HEK293 (cell line): ENCODE measurements at regions not wholly inside any gene's neighbourhood (a gene's known extent, or its start where the extent isn't known, plus 50 kb on each side); places are given as distances from the start of the nearest gene placed in this dataset.

Source experiments
- CTCF ChIA-PET: fragments of 350-600 bp; formaldehyde crosslinking; extraction: SDS; loops from one replicate; lab custom pipeline; 2021; ENCODE audit warnings: antibody characterized with exemption; lab: Yijun Ruan, JAX
- POLR2A ChIA-PET: fragments of 300-600 bp; formaldehyde crosslinking; extraction: SDS; loops from one replicate; lab custom pipeline; 2020; ENCODE audit warnings: antibody characterized with exemption, inconsistent platforms; lab: Yijun Ruan, JAX
- H3K27ac ChIP-seq: fragments of 200-500 bp; sonication (Bioruptor generic); 2 replicates; pipeline ENCODE4 v1.5.1; 2014; ENCODE audit warnings: low read depth, low read length, control low read depth, inconsistent platforms; ENCODE audit errors: extremely low read depth
- H3K36me3 ChIP-seq, 2 experiments: fragments of 200-500 bp in 1 of 2; sonication (Bioruptor generic) in 1 of 2; 1 replicate in 1 of 2; 2 replicates in 1 of 2; pipeline ENCODE4 v1.5.1; 2014 to 2017; ENCODE audit warnings: inconsistent platforms in 2 of 2, low read length in 2 of 2; ENCODE audit not compliant: control insufficient read depth in 2 of 2, insufficient read depth in 1 of 2
- H3K4me1 ChIP-seq: fragments of 200-500 bp; sonication (Bioruptor generic); 2 replicates; pipeline ENCODE4 v1.5.1; 2014; ENCODE audit warnings: mild to moderate bottlenecking, low read length, inconsistent platforms; ENCODE audit not compliant: control insufficient read depth, insufficient read depth
- H3K4me3 ChIP-seq: 2 replicates; pipeline ENCODE4 v1.5.1; 2011; ENCODE audit warnings: low read depth, mild to moderate bottlenecking, control low read depth, low read length, moderate library complexity
- H3K9me3 ChIP-seq: fragments of 200-500 bp; sonication (Bioruptor generic); 2 replicates; pipeline ENCODE4 v1.5.1; 2014; ENCODE audit warnings: low read depth, low read length, inconsistent platforms; ENCODE audit not compliant: control insufficient read depth, insufficient read depth
- HOXA7 ChIP-seq: sonication (generic); formaldehyde crosslinking; IDR thresholded peaks from 2 replicates; pipeline ENCODE4 v1.8.1; 2022; ENCODE audit warnings: missing genetic modification reagents, borderline replicate concordance
- MZF1 ChIP-seq: fragments of 450-650 bp; formaldehyde crosslinking; IDR thresholded peaks from 2 replicates; pipeline ENCODE4 v1.5.1; 2017; ENCODE audit warnings: missing biosample characterization, missing genetic modification characterization, borderline replicate concordance
- PRDM4 ChIP-seq: fragments of 450-650 bp; formaldehyde crosslinking; IDR thresholded peaks from 2 replicates; pipeline ENCODE4 v1.5.1; 2017; ENCODE audit warnings: missing biosample characterization, missing genetic modification characterization
- SETDB1 ChIP-seq: IDR thresholded peaks from one replicate; pipeline ENCODE4 v1.6.1; 2017; ENCODE audit warnings: mild to moderate bottlenecking, low read length, moderate library complexity, mixed read lengths; ENCODE audit not compliant: insufficient read length
- YY1 ChIP-seq: fragments of 450-650 bp; formaldehyde crosslinking; IDR thresholded peaks from 2 replicates; pipeline ENCODE4 v1.5.1; 2018; ENCODE audit warnings: missing biosample characterization, missing genetic modification characterization
- ZFP37 ChIP-seq: fragments of 450-650 bp; formaldehyde crosslinking; IDR thresholded peaks from 2 replicates; pipeline ENCODE4 v1.5.1; 2016; ENCODE audit warnings: missing biosample characterization, missing genetic modification characterization
- ZNF112 ChIP-seq: fragments of 450-650 bp; formaldehyde crosslinking; IDR thresholded peaks from 2 replicates; pipeline ENCODE4 v1.5.0; 2017; ENCODE audit warnings: missing biosample characterization, missing genetic modification characterization
- ZNF133 ChIP-seq: fragments of 450-650 bp; formaldehyde crosslinking; IDR thresholded peaks from 2 replicates; pipeline ENCODE4 v1.5.1; 2016; ENCODE audit warnings: missing biosample characterization, missing genetic modification characterization
- ZNF2 ChIP-seq: fragments of 450-650 bp; formaldehyde crosslinking; IDR thresholded peaks from 2 replicates; pipeline ENCODE4 v1.5.1; 2016; ENCODE audit warnings: missing biosample characterization, missing genetic modification characterization
- ZNF391 ChIP-seq: fragments of 450-650 bp; formaldehyde crosslinking; IDR thresholded peaks from 2 replicates; pipeline ENCODE4 v1.5.1; 2016; ENCODE audit warnings: low read depth, missing biosample characterization, missing genetic modification characterization, borderline replicate concordance
- ZNF555 ChIP-seq: fragments of 450-650 bp; formaldehyde crosslinking; conservative IDR thresholded peaks from 2 replicates; pipeline ENCODE4 v1.5.1; 2017; ENCODE audit warnings: missing biosample characterization, mild to moderate bottlenecking, missing genetic modification characterization, inconsistent platforms
- ZNF585B ChIP-seq: fragments of 450-650 bp; formaldehyde crosslinking; IDR thresholded peaks from 2 replicates; pipeline ENCODE4 v1.5.1; 2016; ENCODE audit warnings: missing biosample characterization, missing genetic modification characterization
- ZNF792 ChIP-seq: fragments of 450-650 bp; formaldehyde crosslinking; IDR thresholded peaks from 2 replicates; pipeline ENCODE4 v1.5.1; 2016; ENCODE audit warnings: missing biosample characterization, missing genetic modification characterization
- ZNF837 ChIP-seq: fragments of 450-650 bp; formaldehyde crosslinking; IDR thresholded peaks from 2 replicates; pipeline ENCODE4 v1.5.1; 2016; ENCODE audit warnings: missing biosample characterization, missing genetic modification characterization
- ZSCAN16 ChIP-seq: fragments of 450-650 bp; formaldehyde crosslinking; IDR thresholded peaks from 2 replicates; pipeline ENCODE4 v1.5.1; 2016; ENCODE audit warnings: missing biosample characterization, missing genetic modification characterization
- TF ChIP-seq, protein P1 (sequence below): fragments of 450-650 bp; formaldehyde crosslinking; IDR thresholded peaks from 2 replicates; pipeline ENCODE4 v1.5.1; 2016; ENCODE audit warnings: missing biosample characterization, missing genetic modification characterization
- TF ChIP-seq, protein P2 (sequence below): fragments of 450-650 bp; formaldehyde crosslinking; IDR thresholded peaks from 2 replicates; pipeline ENCODE4 v1.5.1; 2016; ENCODE audit warnings: missing biosample characterization, missing genetic modification characterization, borderline replicate concordance
- TF ChIP-seq, protein P3 (sequence below): fragments of 450-650 bp; formaldehyde crosslinking; IDR thresholded peaks from 2 replicates; pipeline ENCODE4; 2016; ENCODE audit warnings: missing biosample characterization, missing genetic modification characterization
- TF ChIP-seq, protein P4 (sequence below): IDR thresholded peaks from 2 replicates; pipeline ENCODE4 v1.6.1; 2011; ENCODE audit warnings: mild to moderate bottlenecking, low read depth, low read length, borderline replicate concordance

GRCh38 chr18:59758837-59759236 is 61.6 kb upstream of the CCBE1 start (continued):
- TF ChIP-seq ZNF133, result no peak
- TF ChIP-seq YY1, result no peak
- TF ChIP-seq, all 188 proteins: peak for 0

DNA sequence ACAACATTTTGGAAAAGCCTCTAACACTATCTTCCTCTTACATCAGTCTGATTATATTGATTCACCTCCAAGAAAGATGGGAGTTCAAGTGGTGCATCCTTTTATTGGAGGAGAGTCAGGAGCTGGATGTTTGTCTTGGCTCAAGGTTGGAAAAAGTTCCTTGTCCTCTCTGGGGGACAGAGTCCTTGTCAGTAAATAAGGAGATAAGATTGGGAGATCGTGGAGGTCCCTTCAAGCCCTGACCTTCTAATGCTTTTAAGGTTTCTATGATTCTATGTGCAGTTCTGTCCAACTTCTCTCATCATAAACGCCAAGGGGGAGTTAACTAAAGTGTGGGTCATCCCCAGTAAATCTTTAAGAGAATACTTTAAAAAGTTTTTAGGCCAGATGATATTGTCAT is 60.9 kb upstream of the CCBE1 start:
- Histone ChIP-seq H3K36me3 (no peaks in the 10 kb centered on the region), H3K9me3 (no peaks in the 10 kb centered on the region), H3K27ac (no peak overlapping the region), H3K4me1 (peaks cover 4% of the 10 kb centered on the region), H3K4me3 (no peak overlapping the region)
- ChIA-PET POLR2A (no interaction called here), CTCF (interaction anchor here (0.6 to 1.8 kb wide), 3 partner anchors 61 to 242 kb away, joined by 3 to 4 read pairs (median 3); partner anchors contain the start of gene CCBE1)
- TF ChIP-seq ZNF555 (tag by site-specific recombination) (no peak), ZNF391 (tag by site-specific recombination) (no peak), ZSCAN16 (tag by site-specific recombination) (no peak), MZF1 (tag by site-specific recombination) (no peak), HOXA7 (no peak), ZNF792 (no peak), ZNF2 (tag by site-specific recombination) (no peak), PRDM4 (no peak)
- TF ChIP-seq, protein P1, sequence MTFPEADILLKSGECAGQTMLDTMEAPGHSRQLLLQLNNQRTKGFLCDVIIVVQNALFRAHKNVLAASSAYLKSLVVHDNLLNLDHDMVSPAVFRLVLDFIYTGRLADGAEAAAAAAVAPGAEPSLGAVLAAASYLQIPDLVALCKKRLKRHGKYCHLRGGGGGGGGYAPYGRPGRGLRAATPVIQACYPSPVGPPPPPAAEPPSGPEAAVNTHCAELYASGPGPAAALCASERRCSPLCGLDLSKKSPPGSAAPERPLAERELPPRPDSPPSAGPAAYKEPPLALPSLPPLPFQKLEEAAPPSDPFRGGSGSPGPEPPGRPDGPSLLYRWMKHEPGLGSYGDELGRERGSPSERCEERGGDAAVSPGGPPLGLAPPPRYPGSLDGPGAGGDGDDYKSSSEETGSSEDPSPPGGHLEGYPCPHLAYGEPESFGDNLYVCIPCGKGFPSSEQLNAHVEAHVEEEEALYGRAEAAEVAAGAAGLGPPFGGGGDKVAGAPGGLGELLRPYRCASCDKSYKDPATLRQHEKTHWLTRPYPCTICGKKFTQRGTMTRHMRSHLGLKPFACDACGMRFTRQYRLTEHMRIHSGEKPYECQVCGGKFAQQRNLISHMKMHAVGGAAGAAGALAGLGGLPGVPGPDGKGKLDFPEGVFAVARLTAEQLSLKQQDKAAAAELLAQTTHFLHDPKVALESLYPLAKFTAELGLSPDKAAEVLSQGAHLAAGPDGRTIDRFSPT (tag by site-specific recombination), result no peak
- TF ChIP-seq, protein P2, sequence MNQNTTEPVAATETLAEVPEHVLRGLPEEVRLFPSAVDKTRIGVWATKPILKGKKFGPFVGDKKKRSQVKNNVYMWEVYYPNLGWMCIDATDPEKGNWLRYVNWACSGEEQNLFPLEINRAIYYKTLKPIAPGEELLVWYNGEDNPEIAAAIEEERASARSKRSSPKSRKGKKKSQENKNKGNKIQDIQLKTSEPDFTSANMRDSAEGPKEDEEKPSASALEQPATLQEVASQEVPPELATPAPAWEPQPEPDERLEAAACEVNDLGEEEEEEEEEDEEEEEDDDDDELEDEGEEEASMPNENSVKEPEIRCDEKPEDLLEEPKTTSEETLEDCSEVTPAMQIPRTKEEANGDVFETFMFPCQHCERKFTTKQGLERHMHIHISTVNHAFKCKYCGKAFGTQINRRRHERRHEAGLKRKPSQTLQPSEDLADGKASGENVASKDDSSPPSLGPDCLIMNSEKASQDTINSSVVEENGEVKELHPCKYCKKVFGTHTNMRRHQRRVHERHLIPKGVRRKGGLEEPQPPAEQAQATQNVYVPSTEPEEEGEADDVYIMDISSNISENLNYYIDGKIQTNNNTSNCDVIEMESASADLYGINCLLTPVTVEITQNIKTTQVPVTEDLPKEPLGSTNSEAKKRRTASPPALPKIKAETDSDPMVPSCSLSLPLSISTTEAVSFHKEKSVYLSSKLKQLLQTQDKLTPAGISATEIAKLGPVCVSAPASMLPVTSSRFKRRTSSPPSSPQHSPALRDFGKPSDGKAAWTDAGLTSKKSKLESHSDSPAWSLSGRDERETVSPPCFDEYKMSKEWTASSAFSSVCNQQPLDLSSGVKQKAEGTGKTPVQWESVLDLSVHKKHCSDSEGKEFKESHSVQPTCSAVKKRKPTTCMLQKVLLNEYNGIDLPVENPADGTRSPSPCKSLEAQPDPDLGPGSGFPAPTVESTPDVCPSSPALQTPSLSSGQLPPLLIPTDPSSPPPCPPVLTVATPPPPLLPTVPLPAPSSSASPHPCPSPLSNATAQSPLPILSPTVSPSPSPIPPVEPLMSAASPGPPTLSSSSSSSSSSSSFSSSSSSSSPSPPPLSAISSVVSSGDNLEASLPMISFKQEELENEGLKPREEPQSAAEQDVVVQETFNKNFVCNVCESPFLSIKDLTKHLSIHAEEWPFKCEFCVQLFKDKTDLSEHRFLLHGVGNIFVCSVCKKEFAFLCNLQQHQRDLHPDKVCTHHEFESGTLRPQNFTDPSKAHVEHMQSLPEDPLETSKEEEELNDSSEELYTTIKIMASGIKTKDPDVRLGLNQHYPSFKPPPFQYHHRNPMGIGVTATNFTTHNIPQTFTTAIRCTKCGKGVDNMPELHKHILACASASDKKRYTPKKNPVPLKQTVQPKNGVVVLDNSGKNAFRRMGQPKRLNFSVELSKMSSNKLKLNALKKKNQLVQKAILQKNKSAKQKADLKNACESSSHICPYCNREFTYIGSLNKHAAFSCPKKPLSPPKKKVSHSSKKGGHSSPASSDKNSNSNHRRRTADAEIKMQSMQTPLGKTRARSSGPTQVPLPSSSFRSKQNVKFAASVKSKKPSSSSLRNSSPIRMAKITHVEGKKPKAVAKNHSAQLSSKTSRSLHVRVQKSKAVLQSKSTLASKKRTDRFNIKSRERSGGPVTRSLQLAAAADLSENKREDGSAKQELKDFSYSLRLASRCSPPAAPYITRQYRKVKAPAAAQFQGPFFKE (tag by site-specific recombination), result no peak
- TF ChIP-seq, all 188 proteins: peak for 0

GRCh38 chr18:59752666-59753065 is 55.4 kb upstream of the CCBE1 start:
- POLR2A ChIA-PET, result no interaction called here
- no peak overlapping the region for H3K4me3 ChIP-seq
- CTCF ChIA-PET, result interaction anchor here (0.6 to 1.1 kb wide), 3 partner anchors 55 to 65 kb away, joined by 3 to 4 read pairs (median 3); partner anchors contain the start of gene CCBE1
- H3K36me3 ChIP-seq, result no peaks in the 10 kb centered on the region
- no peak overlapping the region for H3K27ac ChIP-seq
- no peaks in the 10 kb centered on the region for H3K9me3 ChIP-seq
- no peaks in the 10 kb centered on the region for H3K4me1 ChIP-seq
- TF ChIP-seq ZNF837 (no peak), SETDB1 (no peak), ZNF112 (tag by site-specific recombination) (no peak), ZNF585B (tag by site-specific recombination) (no peak), ZFP37 (tag by site-specific recombination) (no peak)
- TF ChIP-seq, protein P3, sequence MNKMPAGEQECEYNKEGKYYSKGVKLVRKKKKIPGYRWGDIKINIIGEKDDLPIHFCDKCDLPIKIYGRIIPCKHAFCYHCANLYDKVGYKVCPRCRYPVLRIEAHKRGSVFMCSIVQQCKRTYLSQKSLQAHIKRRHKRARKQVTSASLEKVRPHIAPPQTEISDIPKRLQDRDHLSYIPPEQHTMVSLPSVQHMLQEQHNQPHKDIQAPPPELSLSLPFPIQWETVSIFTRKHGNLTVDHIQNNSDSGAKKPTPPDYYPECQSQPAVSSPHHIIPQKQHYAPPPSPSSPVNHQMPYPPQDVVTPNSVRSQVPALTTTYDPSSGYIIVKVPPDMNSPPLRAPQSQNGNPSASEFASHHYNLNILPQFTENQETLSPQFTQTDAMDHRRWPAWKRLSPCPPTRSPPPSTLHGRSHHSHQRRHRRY (tag by site-specific recombination), result no peak
- TF ChIP-seq, protein P4, sequence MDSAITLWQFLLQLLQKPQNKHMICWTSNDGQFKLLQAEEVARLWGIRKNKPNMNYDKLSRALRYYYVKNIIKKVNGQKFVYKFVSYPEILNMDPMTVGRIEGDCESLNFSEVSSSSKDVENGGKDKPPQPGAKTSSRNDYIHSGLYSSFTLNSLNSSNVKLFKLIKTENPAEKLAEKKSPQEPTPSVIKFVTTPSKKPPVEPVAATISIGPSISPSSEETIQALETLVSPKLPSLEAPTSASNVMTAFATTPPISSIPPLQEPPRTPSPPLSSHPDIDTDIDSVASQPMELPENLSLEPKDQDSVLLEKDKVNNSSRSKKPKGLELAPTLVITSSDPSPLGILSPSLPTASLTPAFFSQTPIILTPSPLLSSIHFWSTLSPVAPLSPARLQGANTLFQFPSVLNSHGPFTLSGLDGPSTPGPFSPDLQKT, result no peak
